ENCODE measurements at regions not wholly inside any gene's neighbourhood (a gene's known extent, or its start where the extent isn't known, plus 50 kb on each side); places are given as distances from the start of the nearest gene placed in this dataset.

DNA sequence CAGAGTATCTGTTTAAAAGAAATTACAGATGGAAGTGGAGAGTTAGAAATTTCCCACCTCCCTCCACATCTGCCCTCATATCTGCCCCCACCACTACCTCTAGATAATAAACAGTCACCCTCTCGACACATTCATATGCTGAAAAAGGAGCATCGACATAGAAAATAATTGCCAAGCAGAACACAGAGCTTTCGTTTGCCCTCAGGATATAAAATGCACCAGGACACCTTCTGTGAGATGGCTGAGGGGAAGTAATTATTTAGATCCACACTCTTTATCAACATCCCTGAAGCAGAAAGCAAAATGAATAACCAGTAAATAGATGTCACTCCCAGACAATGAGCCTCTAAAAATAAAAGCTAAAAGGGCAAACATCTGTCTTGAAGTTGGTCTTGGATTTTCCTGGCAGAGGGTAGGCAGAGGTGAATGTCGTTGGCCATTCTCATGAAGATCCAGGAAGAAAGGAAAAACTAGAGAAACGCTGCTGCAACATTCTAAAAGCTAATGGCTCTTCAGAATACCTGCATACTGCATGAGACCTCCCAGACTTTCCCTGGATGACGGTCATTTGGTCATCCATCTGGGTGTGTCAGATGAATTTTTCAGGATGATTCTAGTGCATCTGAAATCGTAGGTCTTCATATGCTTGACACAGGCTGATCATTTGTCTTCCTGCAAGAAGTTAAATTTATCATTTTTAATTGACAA is 527.5 kb downstream of the RFC3 start:
- TF ChIP-seq, protein P1, sequence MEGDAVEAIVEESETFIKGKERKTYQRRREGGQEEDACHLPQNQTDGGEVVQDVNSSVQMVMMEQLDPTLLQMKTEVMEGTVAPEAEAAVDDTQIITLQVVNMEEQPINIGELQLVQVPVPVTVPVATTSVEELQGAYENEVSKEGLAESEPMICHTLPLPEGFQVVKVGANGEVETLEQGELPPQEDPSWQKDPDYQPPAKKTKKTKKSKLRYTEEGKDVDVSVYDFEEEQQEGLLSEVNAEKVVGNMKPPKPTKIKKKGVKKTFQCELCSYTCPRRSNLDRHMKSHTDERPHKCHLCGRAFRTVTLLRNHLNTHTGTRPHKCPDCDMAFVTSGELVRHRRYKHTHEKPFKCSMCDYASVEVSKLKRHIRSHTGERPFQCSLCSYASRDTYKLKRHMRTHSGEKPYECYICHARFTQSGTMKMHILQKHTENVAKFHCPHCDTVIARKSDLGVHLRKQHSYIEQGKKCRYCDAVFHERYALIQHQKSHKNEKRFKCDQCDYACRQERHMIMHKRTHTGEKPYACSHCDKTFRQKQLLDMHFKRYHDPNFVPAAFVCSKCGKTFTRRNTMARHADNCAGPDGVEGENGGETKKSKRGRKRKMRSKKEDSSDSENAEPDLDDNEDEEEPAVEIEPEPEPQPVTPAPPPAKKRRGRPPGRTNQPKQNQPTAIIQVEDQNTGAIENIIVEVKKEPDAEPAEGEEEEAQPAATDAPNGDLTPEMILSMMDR (IDR thresholded peaks at IDR 0.05; ENCODE audit: insufficient read depth, low read length, poor library complexity, severe bottlenecking): no peak
- no peak overlapping the region for H3K4me3 ChIP-seq (ENCODE audit: low read depth, low read length)
- no peaks in the 10 kb centered on the region for H3K27me3 ChIP-seq (ENCODE audit: control insufficient read depth, insufficient read depth, low read length)
- H3K36me3 ChIP-seq (ENCODE audit: control insufficient read depth, insufficient read depth, low read length): no peaks in the 10 kb centered on the region
- DNase-seq (ENCODE audit: low read depth): no peak

- no peak for DNase-seq (ENCODE audit: low read depth)
- Histone ChIP-seq H3K4me3 (ENCODE audit: low read depth, low read length) (no peak overlapping the region), H3K27me3 (ENCODE audit: control insufficient read depth, insufficient read depth, low read length) (no peaks in the 10 kb centered on the region), H3K36me3 (ENCODE audit: control insufficient read depth, insufficient read depth, low read length) (no peaks in the 10 kb centered on the region)
- TF ChIP-seq, protein P1 (IDR thresholded peaks at IDR 0.05; ENCODE audit: insufficient read depth, low read length, poor library complexity, severe bottlenecking): no peak
These were observed 528.7 kb downstream of the RFC3 start for GRCh38 chr13:34346626-34347025.

- no peak overlapping the region for H3K4me3 ChIP-seq (ENCODE audit: low read depth, low read length)
- TF ChIP-seq, protein P1 (IDR thresholded peaks at IDR 0.05; ENCODE audit: insufficient read depth, low read length, poor library complexity, severe bottlenecking): no peak
- no peaks in the 10 kb centered on the region for H3K27me3 ChIP-seq (ENCODE audit: control insufficient read depth, insufficient read depth, low read length)
- peak; percentile 38 for DNase-seq (ENCODE audit: low read depth)
- H3K36me3 ChIP-seq (ENCODE audit: control insufficient read depth, insufficient read depth, low read length): no peaks in the 10 kb centered on the region
These were observed 530.0 kb downstream of the RFC3 start for GRCh38 chr13:34347784-34348573.

- TF ChIP-seq, protein P1 (IDR thresholded peaks at IDR 0.05; ENCODE audit: insufficient read depth, low read length, poor library complexity, severe bottlenecking): no peak
- Histone ChIP-seq H3K36me3 (ENCODE audit: control insufficient read depth, insufficient read depth, low read length) (no peaks in the 10 kb centered on the region), H3K4me3 (ENCODE audit: low read depth, low read length) (no peak overlapping the region), H3K27me3 (ENCODE audit: control insufficient read depth, insufficient read depth, low read length) (no peaks in the 10 kb centered on the region)
- DNase-seq (ENCODE audit: low read depth): peak; percentile 88
These were observed 531.3 kb downstream of the RFC3 start for GRCh38 chr13:34349091-34349722.

GRCh38 chr13:34350671-34351070 is 532.7 kb downstream of the RFC3 start:
- TF ChIP-seq, protein P1 (IDR thresholded peaks at IDR 0.05; ENCODE audit: insufficient read depth, low read length, poor library complexity, severe bottlenecking): no peak
- no peaks in the 10 kb centered on the region for H3K27me3 ChIP-seq (ENCODE audit: control insufficient read depth, insufficient read depth, low read length)
- no peaks in the 10 kb centered on the region for H3K36me3 ChIP-seq (ENCODE audit: control insufficient read depth, insufficient read depth, low read length)
- H3K4me3 ChIP-seq (ENCODE audit: low read depth, low read length): no peak overlapping the region
- DNase-seq (ENCODE audit: low read depth): no peak

Measured in kidney epithelial cell (primary cell).